Stomach (tissue), 4 donors: ENCODE measurements at regions not wholly inside any gene's neighbourhood (a gene's known extent, or its start where the extent isn't known, plus 50 kb on each side); places are given as distances from the start of the nearest gene placed in this dataset.

Source experiments
- POLR2A ChIP-seq, 4 donors: fragments of 450-650 bp; IDR thresholded peaks; one replicate each; pipeline ENCODE4 v1.6.1; 2016; ENCODE audit warnings: antibody characterized with exemption in 4 of 4, control low read depth in 2 of 4, mild to moderate bottlenecking in 1 of 4, moderate library complexity in 1 of 4
- POLR2AphosphoS5 ChIP-seq, 3 donors: sonication (generic); formaldehyde crosslinking; IDR thresholded peaks; one replicate each; pipeline ENCODE4 v1.6.1; 2016; ENCODE audit warnings: antibody characterized with exemption in 3 of 3
- TF ChIP-seq, protein P1 (sequence below), 7 experiments: fragments of 450-650 bp in 4 of 7; fragments of 200-600 bp in 3 of 7; sonication (generic) in 3 of 7; IDR thresholded peaks; one replicate each; pipeline ENCODE4 v1.5.1; 2016 to 2019; ENCODE audit warnings: antibody characterized with exemption in 7 of 7, control low read depth in 2 of 7, mild to moderate bottlenecking in 1 of 7

DNA sequence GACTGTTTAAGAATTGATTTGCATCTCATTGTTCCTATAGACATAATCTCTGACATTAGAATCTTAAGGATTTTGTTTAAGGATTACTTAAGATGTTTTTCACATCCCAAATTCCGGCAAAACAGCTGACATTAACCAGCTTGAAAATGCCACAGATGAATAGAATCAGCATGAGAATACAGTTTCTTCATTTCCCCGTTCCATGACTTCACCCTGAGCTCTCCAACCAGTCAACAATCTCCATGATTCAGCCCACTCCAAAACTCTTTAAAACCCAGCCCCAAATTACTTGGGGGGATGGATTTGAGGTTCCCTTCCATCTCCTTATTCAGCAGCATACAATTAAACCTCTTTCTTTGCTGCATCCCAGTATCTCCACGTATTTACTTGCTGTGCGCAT, 201.0 kb downstream of the LYPLAL1 start:
- TF ChIP-seq, protein P1, sequence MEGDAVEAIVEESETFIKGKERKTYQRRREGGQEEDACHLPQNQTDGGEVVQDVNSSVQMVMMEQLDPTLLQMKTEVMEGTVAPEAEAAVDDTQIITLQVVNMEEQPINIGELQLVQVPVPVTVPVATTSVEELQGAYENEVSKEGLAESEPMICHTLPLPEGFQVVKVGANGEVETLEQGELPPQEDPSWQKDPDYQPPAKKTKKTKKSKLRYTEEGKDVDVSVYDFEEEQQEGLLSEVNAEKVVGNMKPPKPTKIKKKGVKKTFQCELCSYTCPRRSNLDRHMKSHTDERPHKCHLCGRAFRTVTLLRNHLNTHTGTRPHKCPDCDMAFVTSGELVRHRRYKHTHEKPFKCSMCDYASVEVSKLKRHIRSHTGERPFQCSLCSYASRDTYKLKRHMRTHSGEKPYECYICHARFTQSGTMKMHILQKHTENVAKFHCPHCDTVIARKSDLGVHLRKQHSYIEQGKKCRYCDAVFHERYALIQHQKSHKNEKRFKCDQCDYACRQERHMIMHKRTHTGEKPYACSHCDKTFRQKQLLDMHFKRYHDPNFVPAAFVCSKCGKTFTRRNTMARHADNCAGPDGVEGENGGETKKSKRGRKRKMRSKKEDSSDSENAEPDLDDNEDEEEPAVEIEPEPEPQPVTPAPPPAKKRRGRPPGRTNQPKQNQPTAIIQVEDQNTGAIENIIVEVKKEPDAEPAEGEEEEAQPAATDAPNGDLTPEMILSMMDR (IDR thresholded peaks at IDR 0.05) = no peak
- TF ChIP-seq POLR2A (IDR thresholded peaks at IDR 0.05) (no peak), POLR2AphosphoS5 (IDR thresholded peaks at IDR 0.05) (no peak)
